PFSK-1 (cell line): ENCODE measurements at regions not wholly inside any gene's neighbourhood (a gene's known extent, or its start where the extent isn't known, plus 50 kb on each side); places are given as distances from the start of the nearest gene placed in this dataset.

Experiments
- FOXP2 ChIP-seq: optimal IDR thresholded peaks from 2 replicates; pipeline ENCODE3; 2011; ENCODE audit warnings: borderline replicate concordance, control low read depth, inconsistent platforms; ENCODE audit not compliant: insufficient read depth; ENCODE audit errors: extremely low read length, extremely low read depth
- POLR2AphosphoS5 ChIP-seq: IDR thresholded peaks from 2 replicates; pipeline ENCODE4 v1.6.1; 2012; ENCODE audit warnings: low read depth, mild to moderate bottlenecking, control low read depth, low read length, moderate library complexity
- REST ChIP-seq, 2 experiments: IDR thresholded peaks; 2 replicates each; pipeline versions ENCODE4 v1.6.1 to v1.8.0; 2011 to 2012; ENCODE audit warnings: low read depth in 2 of 2, low read length in 2 of 2, control low read depth in 1 of 2, inconsistent platforms in 1 of 2, mild to moderate bottlenecking in 1 of 2, moderate library complexity in 1 of 2; ENCODE audit not compliant: insufficient read depth in 1 of 2
- SIN3A ChIP-seq: IDR thresholded peaks from 2 replicates; pipeline ENCODE4 v1.6.1; 2012; ENCODE audit warnings: mild to moderate bottlenecking, low read length, moderate library complexity, borderline replicate concordance; ENCODE audit not compliant: insufficient read depth
- TAF1 ChIP-seq: IDR thresholded peaks from 2 replicates; pipeline ENCODE4 v1.6.1; 2012; ENCODE audit warnings: low read length, control low read depth, borderline replicate concordance; ENCODE audit not compliant: insufficient read depth

- TF ChIP-seq REST (IDR thresholded peaks at IDR 0.05; ENCODE audit: insufficient read depth in 1 of 2, low read depth in 2 of 2, low read length in 2 of 2): no peak
- TF ChIP-seq POLR2AphosphoS5: no peak
Observed at GRCh38 chr2:147614471-147614870, 230.4 kb upstream of the ACVR2A start.

GRCh38 chr2:147610496-147611040 lies 234.3 kb upstream of the ACVR2A start:
- TF ChIP-seq TAF1: no peak
- TF ChIP-seq FOXP2: no peak
- no peak for TF ChIP-seq REST (IDR thresholded peaks at IDR 0.05; ENCODE audit: insufficient read depth in 1 of 2, low read depth in 2 of 2, low read length in 2 of 2)
- no peak for TF ChIP-seq POLR2AphosphoS5
- TF ChIP-seq SIN3A: no peak

GRCh38 chr2:147609301-147609700 lies 235.5 kb upstream of the ACVR2A start:
- TF ChIP-seq FOXP2 (no peak), SIN3A (no peak), TAF1 (no peak)

GRCh38 chr2:147607379-147607778 lies 237.4 kb upstream of the ACVR2A start:
- TF ChIP-seq POLR2AphosphoS5 (no peak), REST (IDR thresholded peaks at IDR 0.05; ENCODE audit: insufficient read depth in 1 of 2, low read depth in 2 of 2, low read length in 2 of 2) (no peak), TAF1 (no peak), FOXP2 (no peak), SIN3A (no peak)

- TF ChIP-seq FOXP2 (no peak), REST (IDR thresholded peaks at IDR 0.05; ENCODE audit: insufficient read depth in 1 of 2, low read depth in 2 of 2, low read length in 2 of 2) (no peak), SIN3A (no peak), POLR2AphosphoS5 (no peak), TAF1 (no peak)
Observed at GRCh38 chr2:147603876-147604275, 241.0 kb upstream of the ACVR2A start.
